ENCODE measurements at regions not wholly inside any gene's neighbourhood (a gene's known extent, or its start where the extent isn't known, plus 50 kb on each side); places are given as distances from the start of the nearest gene placed in this dataset.
"Not testable (repeated sequence)": the region's sequence is repeated elsewhere in the genome, so short reads cannot be mapped to it uniquely, and the experiment has no call there.

DNA sequence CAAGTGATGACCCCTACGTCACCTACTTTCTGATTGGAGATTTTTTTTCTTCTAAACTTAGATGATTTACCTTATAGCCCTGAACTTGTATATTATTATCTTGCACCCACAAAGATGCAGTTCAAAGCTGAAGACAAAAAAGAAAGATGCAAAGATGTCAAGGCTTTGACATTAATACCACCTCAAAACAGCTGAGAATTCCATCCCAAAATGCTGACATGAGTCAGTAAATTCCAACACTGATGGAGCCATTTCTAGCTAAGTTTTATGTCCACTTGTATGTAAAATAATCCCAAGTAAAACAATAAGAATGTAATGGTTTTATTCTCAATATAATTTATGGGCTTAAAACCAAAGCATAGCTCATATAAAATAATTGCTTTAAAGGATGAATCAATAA is 91.5 kb upstream of the CDH9 start:
- intact Hi-C loops (cut with micrococcal nuclease) = no loop called here

DNA sequence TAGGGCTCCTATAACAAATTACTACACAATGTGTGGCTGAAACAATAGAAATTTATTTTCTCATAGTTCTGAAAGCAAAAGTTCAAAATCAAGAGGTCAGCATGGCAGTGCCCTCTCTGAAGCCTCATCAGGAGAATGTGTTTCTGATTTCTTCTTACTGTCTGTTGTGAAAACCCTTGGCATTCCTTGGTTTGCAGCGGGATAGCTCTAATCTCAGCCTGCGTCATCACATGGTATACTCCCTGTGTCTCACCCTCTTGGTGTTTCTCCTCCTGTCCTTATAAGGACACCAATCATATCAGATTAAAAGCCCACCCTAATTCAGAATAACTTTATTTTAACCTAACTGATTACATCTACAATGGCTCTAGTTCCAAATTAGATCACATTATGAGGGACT is 87.5 kb upstream of the CDH9 start:
- intact Hi-C loops (cut with micrococcal nuclease) = no loop called here

DNA sequence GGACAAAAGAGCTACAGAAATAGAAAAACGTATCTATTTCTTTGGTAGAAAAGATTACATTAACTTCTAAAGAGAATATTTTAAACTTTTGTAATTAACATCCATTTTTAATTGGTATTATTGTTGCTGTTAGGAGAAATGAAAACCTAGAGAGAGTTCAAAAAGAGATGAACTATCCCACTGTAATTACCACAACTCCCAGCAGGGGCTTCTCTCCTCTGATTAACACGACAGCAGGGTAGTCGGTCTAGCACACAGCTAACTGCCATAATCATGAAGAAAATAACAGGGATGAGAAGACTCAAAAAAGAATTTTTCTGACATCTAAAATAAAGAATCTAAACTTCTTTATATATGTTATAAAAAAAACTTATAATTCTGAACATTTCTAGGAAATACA is 86.2 kb upstream of the CDH9 start:
- intact Hi-C loops (cut with micrococcal nuclease) = no loop called here

DNA sequence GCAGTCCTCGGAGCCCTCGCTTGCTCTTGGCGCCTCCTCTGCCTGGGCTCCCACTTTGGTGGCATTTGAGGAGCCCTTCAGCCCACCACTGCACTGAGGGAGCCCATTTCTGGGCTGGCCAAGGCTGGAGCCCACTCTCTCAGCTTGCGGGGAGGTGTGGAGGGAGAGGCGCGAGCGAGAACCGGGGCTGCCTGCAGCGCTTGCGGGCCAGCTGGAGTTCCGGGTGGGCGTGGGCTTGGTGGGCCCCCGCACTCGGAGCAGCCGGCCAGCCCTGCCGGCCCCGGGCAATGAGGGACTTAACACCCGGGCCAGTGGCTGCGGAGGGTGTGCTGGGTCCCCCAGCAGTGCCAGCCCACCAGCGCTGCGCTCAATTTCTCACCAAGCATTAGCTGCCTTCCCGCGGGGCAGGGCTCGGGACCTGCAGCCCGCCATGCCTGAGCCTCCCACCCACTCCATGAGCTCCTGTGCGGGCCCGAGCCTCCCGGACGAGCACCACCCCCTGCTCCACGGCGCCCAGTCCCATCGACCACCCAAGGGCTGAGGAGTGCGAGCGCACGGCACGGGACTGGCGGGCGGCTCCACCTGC is 81.4 kb upstream of the CDH9 start:
- intact Hi-C loops (cut with micrococcal nuclease) = not testable (repeated sequence)

DNA sequence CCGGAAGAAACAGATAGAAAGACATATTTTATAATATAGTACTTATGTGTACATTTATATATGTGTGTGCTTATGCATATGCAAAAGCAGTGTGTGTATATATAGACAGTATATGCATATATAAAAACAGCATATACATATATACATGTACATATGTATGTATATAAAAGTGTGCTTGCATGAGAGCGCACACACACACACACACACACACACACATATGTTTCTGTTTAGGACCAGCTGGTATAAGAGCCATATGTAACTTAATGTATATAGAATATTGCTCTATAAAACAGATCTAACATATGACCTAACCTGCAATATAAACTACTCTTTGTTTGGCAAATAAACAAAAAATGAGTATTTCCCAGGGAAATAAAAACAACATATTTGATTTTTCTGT is 65.1 kb upstream of the CDH9 start:
- intact Hi-C loops (cut with micrococcal nuclease) = no loop called here

DNA sequence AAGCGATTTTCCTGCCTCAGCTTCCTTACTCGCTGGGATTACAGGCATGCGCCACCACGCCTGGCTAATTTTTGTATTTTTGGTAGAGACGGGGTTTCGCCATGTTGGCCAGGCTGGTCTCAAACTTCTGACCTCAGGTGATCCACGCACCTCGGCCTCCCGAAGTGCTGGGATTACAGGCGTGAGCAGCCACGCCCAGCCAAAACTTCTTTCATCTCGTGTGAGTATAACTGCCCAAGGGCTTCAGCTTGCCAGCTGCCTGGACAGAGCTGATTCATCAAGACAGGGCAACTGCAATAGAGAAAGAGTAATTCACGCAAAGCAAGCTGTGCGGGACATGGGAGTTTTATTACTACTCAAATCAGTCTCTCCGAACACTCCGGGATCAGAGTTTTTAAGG is 57.4 kb upstream of the CDH9 start:
- intact Hi-C loops (cut with micrococcal nuclease) = not testable (repeated sequence)

DNA sequence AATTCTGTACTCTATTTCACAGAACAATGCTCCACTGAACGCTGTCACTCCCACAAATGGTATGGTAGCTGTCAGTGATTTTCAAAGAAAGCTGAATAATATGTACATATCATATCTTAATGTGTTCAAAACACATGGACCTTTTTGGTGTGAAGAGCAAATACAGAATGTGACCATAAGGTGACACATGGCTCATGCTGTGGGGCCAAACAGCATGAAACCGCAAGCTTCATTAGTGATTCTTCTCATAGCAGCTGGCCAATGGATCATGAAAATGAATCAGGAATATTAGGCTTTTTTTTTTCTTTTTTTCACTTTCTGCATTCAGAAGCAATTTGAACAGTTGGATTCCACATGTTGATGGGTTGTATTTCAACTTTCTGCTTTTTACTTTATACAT is 54.9 kb upstream of the CDH9 start:
- intact Hi-C loops (cut with micrococcal nuclease) = no loop called here

DNA sequence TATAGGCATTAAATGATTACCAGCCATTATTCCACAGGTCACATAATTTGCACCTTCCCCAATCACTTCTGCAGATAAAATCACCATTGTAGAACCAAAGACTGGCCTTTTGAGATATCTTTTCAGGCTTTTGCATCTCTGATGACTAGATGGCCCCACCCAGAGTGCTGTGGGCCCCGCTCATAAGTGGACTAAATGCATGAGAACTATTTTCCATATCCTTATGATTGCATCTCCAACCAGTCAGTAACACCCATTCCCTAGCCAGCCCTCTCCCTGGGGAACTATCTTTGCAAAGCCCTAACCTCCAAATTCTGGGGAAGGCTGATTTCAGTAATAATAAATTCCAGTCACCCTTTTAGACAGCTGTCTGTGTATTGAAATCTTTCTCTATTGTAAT is 53.5 kb upstream of the CDH9 start:
- intact Hi-C loops (cut with micrococcal nuclease) = no loop called here

DNA sequence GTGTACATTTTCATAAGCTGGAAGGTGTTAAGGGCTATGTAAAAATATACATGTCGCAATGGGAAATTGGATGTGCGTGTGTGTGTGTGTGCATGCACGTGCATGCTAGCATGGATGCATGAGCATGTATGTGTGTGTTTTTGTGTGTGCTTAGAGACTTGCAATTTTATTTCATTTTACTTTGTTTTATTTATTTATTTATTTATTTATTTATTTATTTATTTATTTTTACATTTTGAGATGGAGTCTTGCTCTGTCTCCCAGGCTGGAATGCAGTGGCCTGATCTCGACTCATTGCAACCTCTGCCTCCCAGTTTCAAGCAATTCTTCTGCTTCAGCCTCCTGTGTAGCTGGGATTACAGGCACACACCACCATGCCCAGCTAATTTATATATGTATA is 50.4 kb upstream of the CDH9 start:
- intact Hi-C loops (cut with micrococcal nuclease) = not testable (repeated sequence)

Measured in T-helper 1 cell treated with Interleukin-12 subunit alpha and Interleukin-12 subunit beta and Interleukin-4 antibody, amounts not matched to agents 30 ng/mL and 1 ng/mL, for 36 hours (primary cell).